ENCODE measurements at regions not wholly inside any gene's neighbourhood (a gene's known extent, or its start where the extent isn't known, plus 50 kb on each side); places are given as distances from the start of the nearest gene placed in this dataset.
"Not testable (repeated sequence)": the region's sequence is repeated elsewhere in the genome, so short reads cannot be mapped to it uniquely, and the experiment has no call there.

DNA sequence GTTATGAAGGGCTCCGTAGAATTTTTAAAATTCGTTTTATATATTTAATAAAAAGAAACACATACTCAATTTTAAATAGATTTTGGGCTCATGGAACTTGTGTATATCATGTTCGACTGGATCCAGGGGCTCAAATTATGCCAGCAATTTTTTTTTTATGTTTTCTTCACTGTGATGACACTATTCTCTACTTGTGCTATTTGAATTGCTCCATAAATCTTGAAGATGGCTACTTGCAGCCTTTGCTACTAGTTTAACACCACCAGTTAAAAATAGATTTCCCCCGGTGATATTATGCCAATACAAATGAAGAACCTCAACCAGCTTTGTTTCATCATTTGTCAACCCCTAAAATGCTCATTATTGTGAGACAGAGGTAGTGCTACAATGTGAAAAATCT is 933.2 kb downstream of the IPMK start:
- no peak overlapping the region for H3K27ac ChIP-seq
- H3K79me2 ChIP-seq (ENCODE audit: insufficient read depth, low read depth), result no peaks in the 10 kb centered on the region
- no peak overlapping the region for H3K4me2 ChIP-seq
- TF ChIP-seq, protein P1, sequence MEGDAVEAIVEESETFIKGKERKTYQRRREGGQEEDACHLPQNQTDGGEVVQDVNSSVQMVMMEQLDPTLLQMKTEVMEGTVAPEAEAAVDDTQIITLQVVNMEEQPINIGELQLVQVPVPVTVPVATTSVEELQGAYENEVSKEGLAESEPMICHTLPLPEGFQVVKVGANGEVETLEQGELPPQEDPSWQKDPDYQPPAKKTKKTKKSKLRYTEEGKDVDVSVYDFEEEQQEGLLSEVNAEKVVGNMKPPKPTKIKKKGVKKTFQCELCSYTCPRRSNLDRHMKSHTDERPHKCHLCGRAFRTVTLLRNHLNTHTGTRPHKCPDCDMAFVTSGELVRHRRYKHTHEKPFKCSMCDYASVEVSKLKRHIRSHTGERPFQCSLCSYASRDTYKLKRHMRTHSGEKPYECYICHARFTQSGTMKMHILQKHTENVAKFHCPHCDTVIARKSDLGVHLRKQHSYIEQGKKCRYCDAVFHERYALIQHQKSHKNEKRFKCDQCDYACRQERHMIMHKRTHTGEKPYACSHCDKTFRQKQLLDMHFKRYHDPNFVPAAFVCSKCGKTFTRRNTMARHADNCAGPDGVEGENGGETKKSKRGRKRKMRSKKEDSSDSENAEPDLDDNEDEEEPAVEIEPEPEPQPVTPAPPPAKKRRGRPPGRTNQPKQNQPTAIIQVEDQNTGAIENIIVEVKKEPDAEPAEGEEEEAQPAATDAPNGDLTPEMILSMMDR (conservative IDR thresholded peaks at IDR 0.05; ENCODE audit: low read depth, low read length), result no peak
- no peak overlapping the region for H2AFZ ChIP-seq (ENCODE audit: low read depth)
- H3K27me3 ChIP-seq (ENCODE audit: insufficient read depth, low read depth), result no peaks in the 10 kb centered on the region
- H3K4me3 ChIP-seq (IDR thresholded peaks at IDR 0.05; ENCODE audit: insufficient read depth, low read depth, low read length), result no peak overlapping the region
- no peaks in the 10 kb centered on the region for H4K20me1 ChIP-seq (ENCODE audit: insufficient read depth)
- no peaks in the 10 kb centered on the region for H3K4me1 ChIP-seq (ENCODE audit: low read depth, poor library complexity, severe bottlenecking)
- H3K36me3 ChIP-seq (ENCODE audit: insufficient read depth), result no peaks in the 10 kb centered on the region
- no peak overlapping the region for H3K9ac ChIP-seq

DNA sequence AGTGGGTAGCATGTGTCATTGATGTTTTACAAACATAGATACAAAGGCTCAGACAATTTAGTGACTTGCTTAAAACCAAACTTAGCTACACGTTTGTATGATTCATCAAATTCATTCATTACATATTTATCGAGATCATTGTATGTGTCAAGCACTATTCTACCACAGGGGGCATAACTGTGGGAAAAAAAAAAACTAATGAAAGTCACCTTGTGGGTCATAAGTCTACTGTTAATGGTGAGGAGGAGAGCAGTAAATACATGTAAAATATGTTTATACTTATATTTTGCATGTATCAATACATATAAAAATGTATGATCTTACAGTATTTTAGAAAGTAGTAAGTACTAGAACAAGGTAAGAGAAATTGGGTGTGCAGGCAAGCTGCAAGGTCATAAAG is 933.8 kb downstream of the IPMK start:
- no peaks in the 10 kb centered on the region for H3K79me2 ChIP-seq (ENCODE audit: insufficient read depth, low read depth)
- no peaks in the 10 kb centered on the region for H4K20me1 ChIP-seq (ENCODE audit: insufficient read depth)
- TF ChIP-seq, protein P1 (conservative IDR thresholded peaks at IDR 0.05; ENCODE audit: low read depth, low read length), result peak; percentile 25; the same call in 1 of the 2 replicates
- H3K9ac ChIP-seq, result no peak overlapping the region
- no peak overlapping the region for H2AFZ ChIP-seq (ENCODE audit: low read depth)
- H3K27ac ChIP-seq, result no peak overlapping the region
- H3K4me2 ChIP-seq, result no peak overlapping the region
- no peak overlapping the region for H3K4me3 ChIP-seq (IDR thresholded peaks at IDR 0.05; ENCODE audit: insufficient read depth, low read depth, low read length)
- no peaks in the 10 kb centered on the region for H3K4me1 ChIP-seq (ENCODE audit: low read depth, poor library complexity, severe bottlenecking)
- no peaks in the 10 kb centered on the region for H3K36me3 ChIP-seq (ENCODE audit: insufficient read depth)
- no peaks in the 10 kb centered on the region for H3K27me3 ChIP-seq (ENCODE audit: insufficient read depth, low read depth)

DNA sequence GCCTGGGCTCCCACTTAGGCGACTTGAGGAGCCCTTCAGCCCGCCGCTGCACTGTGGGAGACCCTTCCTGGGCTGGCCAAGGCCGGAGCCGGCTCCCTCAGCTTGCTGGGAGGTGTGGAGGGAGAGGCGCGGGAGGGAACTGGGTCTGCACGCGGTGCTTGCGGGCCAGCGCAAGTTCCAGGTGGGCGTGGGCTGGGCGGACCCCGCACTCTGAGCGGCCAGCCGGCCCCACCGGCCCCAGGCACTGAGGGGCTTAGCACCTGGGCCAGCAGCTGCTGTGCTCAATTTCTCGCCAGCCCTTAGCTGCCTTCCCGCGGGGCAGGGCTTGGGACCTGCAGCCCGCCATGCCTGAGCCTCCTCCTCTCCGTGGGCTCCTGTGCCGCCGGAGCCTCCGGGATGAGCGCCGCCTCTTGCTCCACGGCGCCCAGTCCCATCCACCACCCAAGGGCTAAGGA is 946.3 kb downstream of the IPMK start:
- H3K4me2 ChIP-seq; H4K20me1 ChIP-seq (ENCODE audit: insufficient read depth); H3K79me2 ChIP-seq (ENCODE audit: insufficient read depth, low read depth); H2AFZ ChIP-seq (ENCODE audit: low read depth); H3K9ac ChIP-seq; H3K36me3 ChIP-seq (ENCODE audit: insufficient read depth); H3K4me3 ChIP-seq (IDR thresholded peaks at IDR 0.05; ENCODE audit: insufficient read depth, low read depth, low read length); H3K4me1 ChIP-seq (ENCODE audit: low read depth, poor library complexity, severe bottlenecking); H3K27ac ChIP-seq; H3K27me3 ChIP-seq (ENCODE audit: insufficient read depth, low read depth): not testable (repeated sequence)

DNA sequence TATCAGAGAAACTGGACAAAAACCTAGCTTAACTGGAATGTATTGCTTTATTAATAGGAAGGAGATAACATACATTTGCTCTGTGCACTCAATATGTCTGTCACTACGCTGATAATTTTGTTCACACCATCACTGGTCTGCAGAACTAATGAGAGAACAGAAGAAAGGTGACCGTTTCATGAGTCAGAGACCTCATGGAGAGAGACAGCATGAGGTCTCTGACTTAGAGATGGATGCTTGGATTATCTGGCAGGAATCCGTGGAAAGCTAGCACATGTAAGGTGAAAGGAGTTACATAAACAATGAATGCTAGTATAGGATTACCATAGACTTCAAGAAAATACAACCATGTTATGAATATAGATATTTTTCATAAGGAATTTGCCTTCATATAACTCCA is 947.3 kb downstream of the IPMK start:
- Histone ChIP-seq H3K27ac (no peak overlapping the region), H3K4me3 (IDR thresholded peaks at IDR 0.05; ENCODE audit: insufficient read depth, low read depth, low read length) (no peak overlapping the region), H3K27me3 (ENCODE audit: insufficient read depth, low read depth) (no peaks in the 10 kb centered on the region), H3K9ac (no peak overlapping the region), H3K4me2 (no peak overlapping the region), H3K79me2 (ENCODE audit: insufficient read depth, low read depth) (no peaks in the 10 kb centered on the region), H4K20me1 (ENCODE audit: insufficient read depth) (no peaks in the 10 kb centered on the region), H3K4me1 (ENCODE audit: low read depth, poor library complexity, severe bottlenecking) (no peaks in the 10 kb centered on the region), H2AFZ (ENCODE audit: low read depth) (no peak overlapping the region), H3K36me3 (ENCODE audit: insufficient read depth) (no peaks in the 10 kb centered on the region)
- TF ChIP-seq, protein P1 (conservative IDR thresholded peaks at IDR 0.05; ENCODE audit: low read depth, low read length), result no peak

DNA sequence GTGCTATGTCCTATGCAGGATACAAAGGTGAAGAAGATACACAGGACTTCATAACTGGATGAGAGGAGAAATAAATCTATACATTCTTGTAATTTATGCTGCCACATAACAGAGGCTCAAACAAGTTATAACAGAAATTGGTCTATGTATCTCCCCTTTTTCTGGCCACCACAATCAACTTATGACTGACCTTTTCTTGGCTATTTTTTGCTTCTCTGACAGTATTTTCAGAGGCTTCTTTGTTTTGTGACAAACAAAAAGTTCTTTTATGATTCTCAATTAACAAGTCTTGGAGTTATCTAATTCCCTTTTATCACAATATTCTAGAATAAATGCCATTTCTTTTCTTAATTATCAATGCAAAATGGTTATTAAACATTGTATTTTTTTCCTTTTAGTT is 953.0 kb upstream of the ZWINT start:
- Histone ChIP-seq H3K27me3 (ENCODE audit: insufficient read depth, low read depth) (no peaks in the 10 kb centered on the region), H3K27ac (no peak overlapping the region), H3K4me3 (IDR thresholded peaks at IDR 0.05; ENCODE audit: insufficient read depth, low read depth, low read length) (no peak overlapping the region), H3K79me2 (ENCODE audit: insufficient read depth, low read depth) (no peaks in the 10 kb centered on the region), H4K20me1 (ENCODE audit: insufficient read depth) (no peaks in the 10 kb centered on the region), H3K4me2 (no peak overlapping the region), H3K36me3 (ENCODE audit: insufficient read depth) (no peaks in the 10 kb centered on the region), H3K9ac (no peak overlapping the region), H3K4me1 (ENCODE audit: low read depth, poor library complexity, severe bottlenecking) (no peaks in the 10 kb centered on the region), H2AFZ (ENCODE audit: low read depth) (no peak overlapping the region)
- TF ChIP-seq, protein P1 (conservative IDR thresholded peaks at IDR 0.05; ENCODE audit: low read depth, low read length), result no peak

Data from KMS-11 (cell line).